Right cardiac atrium (tissue), 5 donors: ENCODE measurements at regions not wholly inside any gene's neighbourhood (a gene's known extent, or its start where the extent isn't known, plus 50 kb on each side); places are given as distances from the start of the nearest gene placed in this dataset.
A peak's percentile ranks its signal among the peaks of the same experiment; 100 is the strongest.
"Not testable (repeated sequence)": the region's sequence is repeated elsewhere in the genome, so short reads cannot be mapped to it uniquely, and the experiment has no call there.

ENCODE experiments used
- ATAC-seq, 2 donors: fragments of 200-7000 bp; cut with Tn5 transposase; one replicate each; pipeline versions ENCODE4 v1.8.0 to v1.9.1; 2020; ENCODE audit warnings: moderate library complexity in 2 of 2, mild to moderate bottlenecking in 1 of 2
- DNase-seq, 3 donors: peaks; one replicate each; pipeline ENCODE4 v3.0.0-alpha.2; 2020
- H3K27ac ChIP-seq: one replicate; pipeline ENCODE4 v1.5.1; 2013; ENCODE audit warnings: mild to moderate bottlenecking, low read length, control low read depth, moderate library complexity
- H3K27me3 ChIP-seq: one replicate; pipeline ENCODE4 v1.6.1; 2013; ENCODE audit not compliant: control insufficient read depth, insufficient read depth
- H3K4me1 ChIP-seq: one replicate; pipeline ENCODE4 v1.6.1; 2013; ENCODE audit warnings: low read length; ENCODE audit not compliant: control insufficient read depth, insufficient read depth
- H3K4me3 ChIP-seq: one replicate; pipeline ENCODE4 v1.5.1; 2013; ENCODE audit warnings: low read length, control low read depth
- H3K9me3 ChIP-seq: one replicate; pipeline ENCODE4 v1.6.1; 2013; ENCODE audit warnings: low read length; ENCODE audit not compliant: control insufficient read depth
- WGBS: extraction: QIAGEN DNeasy Blood & Tissue Kit; methylation state at CpG from one replicate; pipeline ENCODE4 v1.1.7; 2013; 5-methylcytosine and 5-hydroxymethylcytosine counted together
- intact Hi-C, 4 donors: fragments of 100-400 bp; cut with DNase I; formaldehyde crosslinking; loops; one replicate each; pipeline versions ENCODE4 v1.11.0 to v1.14.0; 2022 to 2023
- donor health status: healthy with polysubstance abuse.
- donor health status: DM: no; HTN: yes; CAD: no.
- donor health status: DM: no; HTN: no; CAD: no.
- donor health status: DM: no; HTN: yes; CAD: no; lungs with severe emphysema.
- donor health status: DM: yes; HTN: yes; CAD: no.

DNA sequence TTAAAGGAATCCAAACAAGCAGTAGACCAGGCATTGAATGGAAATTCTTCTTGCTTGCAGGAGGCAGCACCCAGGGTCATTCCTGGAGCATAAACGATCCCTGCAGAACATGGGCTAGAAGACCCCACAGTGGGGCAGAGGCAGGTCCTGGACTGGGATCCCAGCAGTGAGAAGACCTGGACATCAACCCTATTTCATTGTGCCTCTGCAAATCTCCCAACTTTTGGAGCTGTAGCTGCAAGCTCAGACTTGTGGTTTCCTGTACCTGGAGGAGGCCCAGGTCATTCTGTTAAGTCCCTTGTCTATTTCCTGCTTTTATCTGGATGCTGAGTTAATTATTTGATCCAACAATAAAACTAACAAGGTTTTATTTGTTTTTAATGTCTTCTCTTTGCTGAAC, 61.7 kb downstream of the CALM1 start:
- peaks cover 3% of the 10 kb centered on the region for H3K4me1 ChIP-seq
- H3K27ac ChIP-seq = no peak overlapping the region
- H3K4me3 ChIP-seq = no peak overlapping the region
- H3K27me3 ChIP-seq = no peaks in the 10 kb centered on the region
- ATAC-seq (no peak), DNase-seq (no peak)
- 56% methylated on average over 1 of the region's 1 CpG for WGBS
- intact Hi-C loops = no loop called here
- H3K9me3 ChIP-seq = no peaks in the 10 kb centered on the region

DNA sequence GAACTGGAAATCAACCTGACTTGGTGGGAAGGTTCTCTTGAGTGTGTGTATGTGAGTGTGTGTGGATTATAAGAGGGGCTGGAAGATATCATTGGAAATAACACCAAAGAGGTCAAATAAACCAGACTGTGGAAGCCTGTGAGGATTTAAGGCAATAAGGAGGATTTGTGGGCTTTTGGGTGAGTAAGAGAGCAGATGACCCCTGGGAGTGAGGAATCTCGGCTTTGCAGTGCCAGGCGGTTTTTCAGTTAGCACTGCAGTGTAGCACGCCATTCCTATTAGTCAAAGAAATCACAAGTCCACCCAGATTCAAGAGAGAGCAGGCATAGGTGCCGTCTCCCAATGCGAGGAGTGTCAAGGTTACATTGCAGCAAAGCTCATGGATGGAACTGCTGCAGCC, 63.3 kb downstream of the CALM1 start:
- DNase-seq (no peak), ATAC-seq (no peak)
- WGBS = 94% methylated on average over 5 of the region's 5 CpGs
- intact Hi-C loops = no loop called here
- no peak overlapping the region for H3K4me3 ChIP-seq
- no peak overlapping the region for H3K27ac ChIP-seq
- no peaks in the 10 kb centered on the region for H3K9me3 ChIP-seq
- no peaks in the 10 kb centered on the region for H3K4me1 ChIP-seq
- H3K27me3 ChIP-seq = no peaks in the 10 kb centered on the region

DNA sequence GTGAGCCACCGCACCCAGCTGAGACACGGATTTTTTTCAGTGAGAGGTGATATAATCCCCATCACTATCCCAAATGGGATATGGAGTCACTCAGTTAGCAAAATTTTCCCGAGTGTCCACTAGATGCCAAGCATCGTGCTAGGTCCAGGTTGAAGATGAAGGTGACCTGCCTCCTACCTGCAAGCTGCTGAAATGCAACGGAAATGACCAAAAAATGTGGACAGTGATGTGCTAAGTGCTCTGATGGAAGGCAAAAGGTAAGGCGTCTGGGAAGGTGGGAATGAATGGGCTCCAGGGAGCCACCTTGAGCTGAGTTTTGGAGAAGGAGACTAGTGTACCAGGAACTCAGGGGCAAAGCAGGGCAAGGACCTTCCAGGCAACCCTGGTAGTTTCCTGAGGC, 64.6 kb downstream of the CALM1 start:
- no peaks in the 10 kb centered on the region for H3K27me3 ChIP-seq
- no peak overlapping the region for H3K27ac ChIP-seq
- no peak overlapping the region for H3K4me3 ChIP-seq
- DNase-seq (no peak), ATAC-seq (no peak)
- H3K9me3 ChIP-seq = no peaks in the 10 kb centered on the region
- no peaks in the 10 kb centered on the region for H3K4me1 ChIP-seq
- WGBS = 92% methylated on average over 6 of the region's 6 CpGs
- intact Hi-C loops = no loop called here

DNA sequence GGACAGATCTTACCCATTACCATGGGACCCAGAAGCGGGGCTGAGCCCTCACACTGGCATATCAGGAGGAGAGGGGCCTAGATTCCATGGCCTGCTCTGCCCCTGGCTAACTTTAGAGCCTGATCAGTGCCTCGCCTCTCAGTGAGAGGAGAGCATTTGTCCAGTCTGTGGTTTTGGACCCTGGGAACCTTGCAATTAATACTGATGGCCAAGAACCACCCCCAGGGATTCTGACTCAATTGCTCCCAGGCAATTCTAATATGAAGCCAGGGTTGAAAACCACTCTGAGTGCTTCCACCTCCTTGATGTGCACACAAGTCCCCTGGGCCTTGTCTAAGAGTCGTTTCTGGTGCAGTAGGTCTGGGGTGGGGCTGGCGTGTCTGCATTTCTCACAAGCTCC, 67.7 kb downstream of the CALM1 start:
- WGBS = 81% methylated on average over 4 of the region's 4 CpGs

DNA sequence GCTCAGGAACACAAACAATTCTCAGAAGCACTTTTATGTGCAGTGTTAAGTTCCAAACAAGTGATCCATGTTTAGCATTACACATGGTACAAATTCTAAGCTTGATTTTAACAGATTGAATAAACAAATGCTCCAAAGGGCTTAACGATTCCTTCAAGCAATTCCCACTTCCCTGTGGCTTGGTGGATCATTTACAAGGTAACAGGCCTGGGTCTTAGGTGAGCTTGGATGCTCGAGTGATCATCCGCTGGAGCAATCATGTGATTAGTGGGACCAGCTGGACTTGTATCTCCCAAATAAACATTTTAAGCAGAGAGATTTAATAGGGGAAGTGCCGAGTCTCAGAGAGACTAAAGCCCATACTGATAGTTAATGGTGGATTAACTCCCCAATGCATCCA, 70.7 kb downstream of the CALM1 start:
- no peaks in the 10 kb centered on the region for H3K4me1 ChIP-seq
- DNase-seq = no peak
- H3K9me3 ChIP-seq = no peaks in the 10 kb centered on the region
- no peaks in the 10 kb centered on the region for H3K27me3 ChIP-seq
- 83% methylated on average over 4 of the region's 4 CpGs for WGBS
- no peak overlapping the region for H3K4me3 ChIP-seq
- no peak overlapping the region for H3K27ac ChIP-seq
- ATAC-seq = no peak
- intact Hi-C loops = no loop called here

More for the DNA sequence above, 67.7 kb downstream of the CALM1 start:
- intact Hi-C loops = no loop called here
- ATAC-seq (no peak), DNase-seq (no peak)
- H3K27me3 ChIP-seq = no peaks in the 10 kb centered on the region
- no peak overlapping the region for H3K27ac ChIP-seq
- no peak overlapping the region for H3K4me3 ChIP-seq
- no peaks in the 10 kb centered on the region for H3K4me1 ChIP-seq
- H3K9me3 ChIP-seq = no peaks in the 10 kb centered on the region

DNA sequence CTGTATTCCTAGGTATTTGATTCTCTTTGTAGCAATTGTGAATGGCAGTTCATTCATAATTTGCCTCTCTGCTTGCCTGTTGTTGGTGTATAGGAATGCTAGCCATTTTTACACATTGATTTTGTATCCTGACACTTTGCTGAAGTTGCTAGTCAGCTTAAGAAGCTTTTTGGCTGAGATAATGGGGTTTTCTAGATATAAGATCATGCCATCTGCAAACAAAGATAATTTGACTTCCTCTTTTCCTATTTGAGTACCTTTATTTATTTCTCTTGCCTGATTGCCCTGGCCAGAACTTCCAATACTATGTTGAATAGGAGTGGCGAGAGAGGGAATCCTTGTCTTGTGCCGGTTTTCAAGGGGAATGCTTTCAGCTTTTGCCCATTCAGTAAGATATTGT, 72.6 kb downstream of the CALM1 start:
- H3K27ac ChIP-seq, H3K27me3 ChIP-seq, H3K4me1 ChIP-seq, intact Hi-C loops, H3K9me3 ChIP-seq, H3K4me3 ChIP-seq, DNase-seq, ATAC-seq: not testable (repeated sequence)
- WGBS = 95% methylated on average over 2 of the region's 2 CpGs

DNA sequence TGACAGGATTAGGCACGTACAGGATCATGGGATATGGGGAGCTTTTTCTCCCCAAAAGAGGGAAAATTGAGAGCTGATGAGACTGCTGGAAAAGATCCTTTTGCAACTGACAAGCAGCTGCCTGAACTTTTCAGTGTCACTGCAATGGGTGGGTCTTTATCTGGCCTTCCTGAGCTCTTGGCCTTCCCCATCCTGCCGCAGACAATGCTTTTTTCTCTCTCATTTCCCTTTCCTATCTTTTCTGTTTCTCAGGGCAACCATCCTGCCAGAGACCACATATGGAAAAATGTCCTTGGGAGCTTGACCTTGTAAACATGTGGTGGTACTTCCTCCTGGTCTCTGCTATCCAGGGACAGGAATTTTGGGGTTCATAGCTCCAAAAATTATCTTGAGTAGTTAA, 75.8 kb downstream of the CALM1 start:
- ATAC-seq = peak in 1 of 2 donors; percentile 46
- Histone ChIP-seq H3K27me3 (no peaks in the 10 kb centered on the region), H3K9me3 (no peaks in the 10 kb centered on the region), H3K27ac (peak overlapping the region; percentile 2), H3K4me3 (no peak overlapping the region), H3K4me1 (no peaks in the 10 kb centered on the region)
- intact Hi-C loops = no loop called here
- DNase-seq = no peak
- 53% methylated on average over 2 of the region's 2 CpGs for WGBS
